Tibial nerve (tissue), 4 donors: ENCODE measurements at regions not wholly inside any gene's neighbourhood (a gene's known extent, or its start where the extent isn't known, plus 50 kb on each side); places are given as distances from the start of the nearest gene placed in this dataset.

Source experiments
- EP300 ChIP-seq, 2 donors: sonication (generic); formaldehyde crosslinking; IDR thresholded peaks; one replicate each; pipeline ENCODE4 v1.6.1; 2017; ENCODE audit warnings: antibody characterized with exemption in 2 of 2, mild to moderate bottlenecking in 1 of 2
- POLR2A ChIP-seq, 2 donors: fragments of 450-650 bp; IDR thresholded peaks; one replicate each; pipeline ENCODE4 v1.6.1; 2017; ENCODE audit warnings: antibody characterized with exemption in 2 of 2, mild to moderate bottlenecking in 2 of 2, moderate library complexity in 2 of 2
- TF ChIP-seq, protein P1 (sequence below), 5 experiments: fragments of 200-600 bp in 3 of 5; fragments of 450-650 bp in 2 of 5; sonication (generic) in 3 of 5; IDR thresholded peaks; one replicate each; pipeline ENCODE4 v1.5.1; 2016 to 2019; ENCODE audit warnings: antibody characterized with exemption in 5 of 5, mild to moderate bottlenecking in 3 of 5, moderate library complexity in 2 of 5

DNA sequence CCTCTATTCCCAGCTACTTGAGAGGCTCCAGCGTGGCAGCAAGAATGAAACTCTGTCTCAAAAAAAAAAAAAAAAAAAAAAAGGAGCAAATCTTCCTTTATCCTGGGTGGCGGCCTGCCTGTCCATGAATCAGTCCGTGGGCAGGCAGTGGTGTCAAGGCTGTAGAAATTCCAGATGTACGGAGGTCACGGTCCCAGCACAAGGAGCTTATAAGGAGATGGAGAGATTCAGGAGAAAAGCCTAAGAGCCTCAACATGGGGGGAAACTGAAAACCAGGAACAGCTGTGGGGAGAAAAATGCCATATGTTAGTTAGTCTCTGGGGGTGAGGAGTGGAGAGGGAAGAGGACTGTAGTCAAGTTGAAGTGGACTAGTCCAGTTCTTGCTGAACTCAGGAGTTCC, 130.5 kb upstream of the CRY1 start:
- TF ChIP-seq, protein P1, sequence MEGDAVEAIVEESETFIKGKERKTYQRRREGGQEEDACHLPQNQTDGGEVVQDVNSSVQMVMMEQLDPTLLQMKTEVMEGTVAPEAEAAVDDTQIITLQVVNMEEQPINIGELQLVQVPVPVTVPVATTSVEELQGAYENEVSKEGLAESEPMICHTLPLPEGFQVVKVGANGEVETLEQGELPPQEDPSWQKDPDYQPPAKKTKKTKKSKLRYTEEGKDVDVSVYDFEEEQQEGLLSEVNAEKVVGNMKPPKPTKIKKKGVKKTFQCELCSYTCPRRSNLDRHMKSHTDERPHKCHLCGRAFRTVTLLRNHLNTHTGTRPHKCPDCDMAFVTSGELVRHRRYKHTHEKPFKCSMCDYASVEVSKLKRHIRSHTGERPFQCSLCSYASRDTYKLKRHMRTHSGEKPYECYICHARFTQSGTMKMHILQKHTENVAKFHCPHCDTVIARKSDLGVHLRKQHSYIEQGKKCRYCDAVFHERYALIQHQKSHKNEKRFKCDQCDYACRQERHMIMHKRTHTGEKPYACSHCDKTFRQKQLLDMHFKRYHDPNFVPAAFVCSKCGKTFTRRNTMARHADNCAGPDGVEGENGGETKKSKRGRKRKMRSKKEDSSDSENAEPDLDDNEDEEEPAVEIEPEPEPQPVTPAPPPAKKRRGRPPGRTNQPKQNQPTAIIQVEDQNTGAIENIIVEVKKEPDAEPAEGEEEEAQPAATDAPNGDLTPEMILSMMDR (IDR thresholded peaks at IDR 0.05) = no peak
- TF ChIP-seq POLR2A (IDR thresholded peaks at IDR 0.05) (no peak), EP300 (IDR thresholded peaks at IDR 0.05) (no peak)
